Calu3 (cell line): ENCODE measurements at regions not wholly inside any gene's neighbourhood (a gene's known extent, or its start where the extent isn't known, plus 50 kb on each side); places are given as distances from the start of the nearest gene placed in this dataset.

Experiments used
- BruUV-seq: library from RNA; stranded (reverse); fragments of 400-500 nt; replicated peaks from 2 replicates; lab custom pipeline; 2021; lab: Mats Ljungman, UMichigan
- CTCF ChIA-PET: fragments of 300-600 bp; sonication (Branson Sonifier 250); formaldehyde crosslinking; loops from one replicate; lab custom pipeline; 2022; ENCODE audit warnings: antibody characterized with exemption; lab: Charles Lee
- DNase-seq: peaks from one replicate; pipeline ENCODE4 v3.0.0; 2022
- H3K27ac Mint-ChIP-seq: one replicate; pipeline ENCODE4 v1.8.0; 2022; ENCODE audit warnings: mixed read lengths; ENCODE audit not compliant: unreplicated experiment
- H3K27me3 Mint-ChIP-seq: one replicate; pipeline ENCODE4 v1.8.0; 2022; ENCODE audit warnings: mixed read lengths; ENCODE audit not compliant: unreplicated experiment
- H3K36me3 Mint-ChIP-seq: one replicate; pipeline ENCODE4 v1.8.0; 2022; ENCODE audit warnings: mild to moderate bottlenecking, moderate library complexity, mixed read lengths; ENCODE audit not compliant: insufficient read depth, unreplicated experiment
- H3K4me1 Mint-ChIP-seq: one replicate; pipeline ENCODE4 v1.8.0; 2022; ENCODE audit warnings: mild to moderate bottlenecking, low read depth, mixed read lengths; ENCODE audit not compliant: unreplicated experiment
- H3K4me3 Mint-ChIP-seq: one replicate; pipeline ENCODE4 v1.8.0; 2022; ENCODE audit warnings: mild to moderate bottlenecking, low read depth, moderate library complexity, mixed read lengths; ENCODE audit not compliant: unreplicated experiment
- H3K9me3 Mint-ChIP-seq: one replicate; pipeline ENCODE4 v1.8.0; 2022; ENCODE audit warnings: low read depth, mixed read lengths; ENCODE audit not compliant: unreplicated experiment
- CTCF ChIP-seq: fragments of 200-600 bp; IDR thresholded peaks from one replicate; pipeline ENCODE4 v1.8.0; 2022; ENCODE audit warnings: antibody characterized with exemption; ENCODE audit not compliant: unreplicated experiment
- intact Hi-C: fragments of 100-400 bp; cut with micrococcal nuclease; formaldehyde crosslinking; loops from one replicate; pipeline ENCODE4 v1.10.0; 2022; ENCODE audit not compliant: unreplicated experiment

GRCh38 chr3:26560081-26560480, 62.5 kb upstream of the LRRC3B start:
- Mint-ChIP-seq H3K27me3 (no peaks in the 10 kb centered on the region), H3K4me3 (no peak overlapping the region), H3K36me3 (no peaks in the 10 kb centered on the region), H3K4me1 (no peaks in the 10 kb centered on the region), H3K9me3 (no peaks in the 10 kb centered on the region), H3K27ac (no peak overlapping the region)
- no peak for DNase-seq
- CTCF ChIA-PET, result no interaction called here
- no TSS peak for BruUV-seq
- TF ChIP-seq CTCF, result no peak
- intact Hi-C loops, result no loop called here

DNA sequence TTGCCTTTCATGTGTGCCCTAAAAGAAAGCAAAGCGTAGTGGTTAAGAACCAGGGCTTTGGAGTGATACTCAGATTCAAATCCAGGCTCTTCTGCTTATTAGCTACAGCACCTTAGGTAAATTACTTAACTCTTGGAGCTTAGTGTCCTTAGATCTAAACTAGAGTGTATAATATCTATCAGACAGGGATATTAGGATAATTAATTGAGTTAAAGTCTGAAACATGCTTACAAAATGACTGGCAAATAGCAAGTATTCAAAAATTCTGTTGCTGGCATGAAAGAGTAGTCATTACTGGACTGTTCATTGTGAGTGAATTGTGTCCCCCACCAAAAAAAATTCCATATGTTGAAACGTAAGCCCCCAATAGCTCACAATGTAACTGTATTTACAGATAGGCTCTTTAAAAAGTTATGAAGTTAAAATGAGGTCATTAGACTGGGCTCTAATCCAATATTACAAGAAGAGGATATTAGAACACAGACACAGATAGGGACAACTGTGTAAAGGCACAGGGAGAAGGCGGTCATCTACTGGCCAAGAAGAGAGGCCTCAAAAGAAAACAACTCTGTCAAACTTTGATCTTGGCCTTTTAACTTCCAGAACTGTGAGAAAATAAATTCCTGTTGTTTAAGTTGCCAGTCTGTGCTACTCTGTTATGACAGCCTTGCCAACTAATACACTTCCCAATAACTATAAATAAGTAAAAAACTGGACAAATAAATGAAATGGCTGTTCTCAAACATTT, 60.4 kb upstream of the LRRC3B start:
- intact Hi-C loops, result no loop called here
- Mint-ChIP-seq H3K4me1 (no peaks in the 10 kb centered on the region), H3K27me3 (no peaks in the 10 kb centered on the region), H3K9me3 (no peaks in the 10 kb centered on the region), H3K36me3 (no peaks in the 10 kb centered on the region), H3K4me3 (no peak overlapping the region), H3K27ac (no peak overlapping the region)
- CTCF ChIA-PET, result no interaction called here
- TF ChIP-seq CTCF, result no peak
- BruUV-seq, result no TSS peak
- DNase-seq, result no peak
